T follicular helper cell (primary cell): ENCODE measurements at regions not wholly inside any gene's neighbourhood (a gene's known extent, or its start where the extent isn't known, plus 50 kb on each side); places are given as distances from the start of the nearest gene placed in this dataset.

ENCODE experiments used
- DNase-seq: peaks from one replicate; pipeline ENCODE4 v3.0.0-alpha.2; 2020; ENCODE audit warnings: low read depth

DNA sequence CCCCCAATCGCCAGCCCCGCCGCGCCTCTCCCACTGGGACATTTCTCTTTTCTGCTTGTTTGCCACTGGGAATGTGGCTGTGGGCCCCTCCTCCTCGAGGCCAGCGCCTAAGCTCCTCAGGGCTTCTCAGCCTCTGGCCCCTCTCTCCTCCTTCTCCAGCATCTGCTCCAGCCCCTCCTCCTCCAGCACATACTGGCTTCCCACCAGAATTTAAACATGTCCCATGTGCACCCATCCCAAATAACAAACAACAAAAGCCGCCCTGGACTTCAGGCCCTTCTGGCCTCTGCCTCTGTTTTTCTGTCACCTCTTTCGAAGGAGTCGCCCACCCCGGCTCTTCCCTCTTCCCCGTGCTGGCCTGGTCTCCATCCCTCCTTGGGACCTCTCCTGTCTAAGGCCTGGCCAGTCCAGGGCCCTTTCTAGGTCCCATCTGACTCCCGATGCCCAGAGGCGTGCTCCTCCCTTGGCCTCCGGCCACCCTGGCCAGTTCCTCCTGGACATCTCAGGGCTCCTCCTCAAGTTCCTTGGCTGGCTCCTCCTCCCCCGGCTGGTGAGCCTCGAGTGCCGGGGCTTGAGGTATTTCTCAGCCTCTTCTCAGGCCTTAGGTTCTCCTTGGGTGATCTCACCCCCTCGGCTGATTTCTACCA is 94.6 kb upstream of the SLC6A6 start:
- no peak for DNase-seq

DNA sequence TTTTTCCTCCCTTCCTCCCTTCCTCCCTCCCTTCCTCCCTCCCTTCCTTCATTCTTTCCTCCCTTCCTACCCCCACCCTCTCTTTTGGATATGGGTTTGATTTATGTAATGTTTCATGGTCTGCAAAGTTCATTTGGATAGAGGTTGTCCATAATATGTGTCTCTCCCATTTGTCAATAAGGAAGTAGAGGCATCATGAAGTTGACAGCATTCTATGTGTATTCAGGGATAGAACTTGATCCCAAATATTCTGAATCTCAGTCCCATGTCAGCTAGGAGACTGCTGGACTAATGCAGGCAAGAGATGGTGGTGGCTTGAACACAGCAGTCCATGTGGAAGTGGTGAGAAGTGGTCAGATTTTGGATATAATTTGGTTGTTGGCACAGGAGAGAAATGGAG is 90.7 kb upstream of the SLC6A6 start:
- DNase-seq, result no peak

DNA sequence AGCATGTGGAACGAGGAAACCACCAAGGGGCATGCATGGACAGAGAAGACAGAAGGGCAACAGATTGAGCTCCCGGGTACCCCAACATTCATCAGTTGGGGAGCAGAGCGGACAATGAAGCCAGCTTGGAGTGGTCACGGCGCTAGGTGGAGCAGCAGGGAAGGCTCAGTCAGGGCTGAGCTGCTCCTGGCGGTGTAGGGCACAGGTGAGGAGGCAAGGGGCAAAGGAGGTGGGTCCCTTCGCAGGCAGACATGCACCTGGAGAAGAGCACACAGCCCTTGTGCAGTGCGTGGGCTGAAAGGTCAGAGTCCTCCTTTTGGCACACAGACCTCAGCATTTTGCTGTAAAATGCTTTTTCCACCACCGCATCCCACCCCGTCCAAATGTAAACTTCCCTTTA is 90.0 kb upstream of the SLC6A6 start:
- DNase-seq, result no peak

DNA sequence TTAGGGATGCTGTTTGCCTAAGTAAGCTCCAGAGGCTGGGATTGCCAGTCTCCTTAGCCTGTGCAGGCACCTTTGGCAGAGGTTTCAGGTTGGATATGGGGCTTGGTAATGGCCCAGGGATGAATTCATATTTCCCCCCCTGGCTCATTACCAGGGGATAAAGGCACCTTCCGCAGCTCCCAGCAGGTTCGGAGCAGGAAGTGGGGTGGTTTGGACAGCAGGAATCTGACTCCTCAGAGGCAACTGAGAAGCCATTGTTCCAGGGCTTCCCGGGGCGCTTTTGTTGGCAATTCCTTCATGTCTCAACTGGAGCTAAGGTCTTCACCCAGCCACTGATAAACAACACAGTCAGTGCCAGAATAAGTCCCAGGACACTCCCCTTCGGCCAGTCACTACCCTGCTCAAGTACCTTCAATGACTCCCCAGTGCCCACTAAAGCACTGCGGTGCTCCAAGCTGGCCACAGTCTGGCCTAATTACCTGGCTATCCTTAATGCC is 85.3 kb upstream of the SLC6A6 start:
- DNase-seq, result no peak

DNA sequence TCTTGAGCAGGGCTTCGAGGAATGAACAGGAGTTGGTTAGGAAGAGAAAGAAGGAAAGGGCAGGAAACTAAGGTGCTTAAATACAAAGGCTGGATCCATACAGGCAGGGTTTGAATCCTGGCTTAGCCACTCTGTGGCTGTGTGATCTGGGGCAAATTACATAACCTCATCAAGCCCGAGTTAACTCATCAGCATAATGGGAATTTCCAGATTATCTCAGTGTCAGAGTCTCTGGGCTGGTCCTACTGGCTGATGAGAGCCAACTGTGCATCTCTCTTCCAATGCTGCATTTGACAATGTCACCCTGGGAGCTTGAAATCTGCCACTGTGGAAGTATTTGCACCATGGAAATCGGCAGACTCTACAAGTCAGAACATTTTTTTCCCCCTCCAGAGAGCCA is 83.8 kb upstream of the SLC6A6 start:
- no peak for DNase-seq

DNA sequence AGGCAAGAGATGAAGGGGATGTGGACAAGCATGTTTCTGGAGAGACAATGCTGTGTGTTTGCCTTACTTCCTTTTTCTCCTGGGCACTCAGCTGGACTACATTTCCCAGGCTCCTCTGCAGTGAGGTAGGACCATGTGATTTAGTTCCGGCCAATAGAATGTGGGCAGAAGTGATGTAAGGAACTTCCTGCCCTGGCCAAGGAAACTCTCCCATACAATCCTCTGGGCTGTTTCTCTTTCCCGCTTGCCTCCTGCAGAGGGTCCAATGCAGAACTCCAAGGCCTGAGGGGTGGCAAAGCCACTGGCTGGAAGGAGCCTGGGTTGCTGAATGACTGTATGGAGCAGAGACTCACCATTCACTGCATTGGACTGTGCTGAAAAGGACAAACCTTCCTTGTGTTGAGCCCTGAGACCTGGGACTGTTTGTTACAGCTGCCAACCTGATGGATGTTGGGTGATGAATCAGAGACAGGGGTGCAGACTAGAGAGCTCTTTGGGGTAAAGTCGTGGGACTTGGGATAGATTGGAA is 82.7 kb upstream of the SLC6A6 start:
- DNase-seq, result no peak

DNA sequence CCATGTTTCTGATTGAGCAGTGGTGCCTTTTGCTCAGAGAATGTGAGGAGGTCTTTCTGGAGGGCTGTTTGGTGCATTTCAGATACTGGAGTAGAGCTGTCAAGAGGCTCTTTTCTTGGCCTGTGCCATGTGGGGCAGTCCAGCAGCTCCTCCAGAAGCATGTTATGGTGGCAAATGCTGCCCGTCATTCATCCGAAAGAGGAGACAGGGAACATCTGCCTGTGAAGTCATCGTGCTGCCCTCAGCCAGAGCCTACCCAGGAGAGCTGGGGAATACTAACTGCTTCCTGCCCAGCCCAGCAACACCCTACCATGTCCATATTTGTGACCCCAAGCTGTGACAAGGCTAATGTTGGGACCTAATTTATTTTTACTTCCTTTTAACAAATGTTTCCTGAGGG is 82.2 kb upstream of the SLC6A6 start:
- DNase-seq, result no peak

DNA sequence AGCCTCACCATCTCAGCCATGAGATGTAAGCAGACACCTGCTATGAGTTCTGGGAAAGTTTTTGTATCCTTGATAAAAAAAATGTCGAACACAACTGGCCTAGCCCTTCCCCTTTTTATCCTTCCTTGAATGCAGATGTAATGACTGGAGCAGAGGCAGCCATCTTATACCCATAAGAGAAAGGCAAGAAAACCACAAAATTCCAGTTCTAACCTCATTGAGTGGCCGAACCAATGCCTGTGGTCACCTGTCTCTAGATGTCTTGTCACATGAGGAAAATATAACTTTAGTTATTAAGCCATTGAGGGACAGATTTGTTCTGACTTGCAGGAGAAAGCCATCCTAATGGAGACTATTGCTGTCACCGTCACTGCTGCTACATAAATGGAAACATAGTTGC is 80.4 kb upstream of the SLC6A6 start:
- no peak for DNase-seq

DNA sequence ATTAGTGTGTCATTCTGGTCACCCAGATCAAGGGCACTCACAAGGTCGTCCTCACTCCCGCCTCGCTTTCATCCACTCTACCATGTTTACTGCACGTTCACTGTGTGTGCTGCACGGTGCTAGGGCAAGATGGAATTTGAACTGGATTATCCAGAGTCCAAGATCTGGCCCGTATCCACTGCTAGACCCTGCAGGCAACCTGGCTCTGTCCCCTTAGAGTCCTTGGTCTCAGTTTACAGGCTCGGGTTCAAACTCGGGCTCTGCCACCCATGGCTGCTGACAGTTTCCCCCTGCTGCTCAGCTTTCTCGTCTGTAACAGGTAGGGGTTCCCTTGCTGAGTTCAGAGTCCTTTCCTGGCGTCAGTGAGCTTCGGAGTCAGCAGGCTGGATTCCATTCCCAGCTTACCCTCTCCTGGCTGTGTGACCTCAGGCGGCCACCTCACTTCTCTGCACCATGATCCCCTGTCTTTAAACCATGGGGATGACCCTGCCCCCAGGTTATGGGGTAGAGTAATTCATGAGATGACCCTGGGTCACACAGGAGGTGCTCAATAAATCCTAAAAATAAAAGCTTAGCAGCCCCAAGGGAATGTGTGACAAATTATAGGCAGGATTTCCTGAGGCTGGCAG is 79.6 kb upstream of the SLC6A6 start:
- no peak for DNase-seq

DNA sequence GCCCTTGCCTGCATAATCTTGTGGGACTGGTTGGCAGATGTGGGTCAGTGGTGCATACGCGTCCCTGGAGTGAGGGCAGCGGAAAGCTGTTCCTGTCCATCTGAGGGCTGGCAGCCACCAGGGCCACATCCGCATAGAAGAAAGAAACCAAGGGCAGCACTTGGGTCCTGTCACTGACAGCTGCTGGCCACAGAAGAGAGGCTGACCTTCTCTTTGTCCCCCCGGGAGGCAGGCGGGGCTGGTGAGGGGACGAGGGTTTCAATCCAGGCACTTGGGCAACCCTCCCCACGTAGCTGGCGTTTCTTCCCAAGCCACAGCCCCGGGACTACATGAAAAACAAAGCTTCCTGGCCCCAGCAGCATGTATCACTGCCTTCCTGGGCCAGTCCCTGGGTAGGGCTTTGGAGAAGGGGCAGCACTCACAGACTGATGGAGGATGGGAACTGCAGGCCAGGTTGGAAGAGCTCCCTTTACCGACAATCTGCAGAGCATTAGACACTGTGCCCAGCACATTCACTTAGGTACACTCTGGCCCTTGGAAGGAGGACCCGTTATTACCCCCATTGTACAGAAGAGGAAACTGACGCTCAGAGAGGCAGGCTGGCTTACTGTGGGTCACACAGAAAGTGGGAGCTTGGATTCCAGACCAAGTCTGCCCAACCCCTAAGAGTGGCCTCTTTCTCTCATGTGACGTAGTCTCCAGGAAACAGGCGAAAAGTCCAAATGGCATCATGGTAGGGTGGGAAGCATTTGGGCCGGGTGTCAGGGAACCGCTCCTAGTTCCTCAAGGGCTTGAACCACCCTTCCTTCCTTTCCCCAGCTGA is 78.8 kb upstream of the SLC6A6 start:
- no peak for DNase-seq

DNA sequence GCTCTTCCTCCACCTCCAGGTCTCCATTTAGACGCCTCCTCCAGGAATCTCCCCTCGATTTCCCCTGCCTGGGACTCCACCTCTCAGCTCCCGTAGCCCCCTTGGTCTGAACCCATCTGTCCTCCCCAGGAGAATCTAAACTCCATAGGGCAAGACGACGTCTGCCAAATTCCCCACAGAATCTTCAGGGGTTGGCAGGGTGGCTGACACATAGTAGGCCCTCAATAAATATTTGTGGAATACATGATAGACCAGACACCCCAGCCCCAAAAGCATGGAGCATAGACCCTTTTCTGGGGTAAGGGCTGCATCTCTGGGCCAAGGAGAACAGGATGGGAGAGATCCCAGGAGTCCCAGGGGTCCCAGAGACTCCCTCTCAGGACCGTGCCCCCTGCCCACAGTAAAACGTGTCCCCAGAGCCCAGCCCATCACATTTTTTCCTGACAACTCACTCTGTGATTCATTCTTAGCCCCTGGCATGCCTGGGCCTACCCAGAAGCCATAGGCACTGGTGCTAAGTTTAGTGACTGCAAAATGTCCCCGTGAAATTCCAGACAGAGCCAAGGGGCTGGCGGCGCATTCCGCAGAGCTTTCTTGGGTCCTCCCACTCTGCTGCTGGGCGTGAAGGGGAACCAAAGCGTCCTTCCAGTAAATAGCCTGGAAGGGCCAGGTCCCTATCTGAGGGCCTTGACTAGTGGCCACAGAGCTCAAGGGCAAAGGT is 78.0 kb upstream of the SLC6A6 start:
- no peak for DNase-seq

DNA sequence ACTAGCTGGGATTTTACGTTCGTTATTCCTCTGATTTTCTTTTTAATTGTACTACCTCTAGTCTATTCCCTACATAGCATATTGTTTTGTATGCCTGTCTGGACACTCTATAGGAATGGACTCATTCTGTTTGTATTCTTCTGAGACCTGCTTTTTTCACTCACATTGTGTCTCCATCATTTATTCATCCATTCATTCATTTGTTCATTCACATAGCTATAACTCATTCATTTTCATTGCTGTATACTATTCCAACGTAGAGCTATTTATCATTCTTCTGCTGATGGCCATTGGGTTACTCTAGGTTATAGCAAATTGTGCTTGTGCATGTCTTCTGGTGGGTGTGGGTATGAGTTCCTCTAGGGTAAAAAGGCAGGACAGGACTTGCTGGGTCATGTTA is 74.0 kb upstream of the SLC6A6 start:
- DNase-seq, result no peak

DNA sequence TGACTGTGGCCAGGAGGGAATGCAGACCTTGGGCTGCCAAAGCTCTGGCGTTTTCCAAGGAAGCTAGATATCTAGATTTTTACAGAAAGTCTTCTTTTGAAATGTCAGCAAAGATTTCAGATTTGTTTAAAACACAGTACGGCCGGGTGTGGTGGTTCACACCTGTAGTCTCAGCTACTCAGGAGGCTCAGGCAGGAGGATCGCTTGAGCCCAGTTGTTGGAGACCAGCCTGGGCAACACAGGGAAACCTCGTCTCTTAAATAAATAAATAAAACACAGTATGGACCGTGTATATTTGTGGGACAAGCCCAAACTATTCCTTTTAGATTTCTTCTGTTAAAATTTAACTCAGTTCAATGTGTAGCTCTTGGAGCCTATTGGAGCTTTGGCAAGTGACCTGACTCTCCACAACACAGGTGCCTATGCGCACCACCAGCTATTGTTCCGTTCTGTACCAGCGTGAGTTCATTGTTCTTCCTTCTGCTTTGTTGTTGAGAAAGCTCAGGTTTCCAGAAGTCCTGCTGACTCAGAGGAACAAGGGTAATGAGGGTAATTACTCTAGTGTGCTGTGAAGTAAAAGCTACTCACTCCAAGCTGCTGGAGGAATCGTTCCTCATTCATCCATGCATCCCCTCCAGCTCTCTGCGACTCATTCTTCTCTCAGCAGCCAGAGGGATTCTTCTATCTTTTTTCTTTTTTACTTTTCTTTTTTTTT is 73.1 kb upstream of the SLC6A6 start:
- no peak for DNase-seq

DNA sequence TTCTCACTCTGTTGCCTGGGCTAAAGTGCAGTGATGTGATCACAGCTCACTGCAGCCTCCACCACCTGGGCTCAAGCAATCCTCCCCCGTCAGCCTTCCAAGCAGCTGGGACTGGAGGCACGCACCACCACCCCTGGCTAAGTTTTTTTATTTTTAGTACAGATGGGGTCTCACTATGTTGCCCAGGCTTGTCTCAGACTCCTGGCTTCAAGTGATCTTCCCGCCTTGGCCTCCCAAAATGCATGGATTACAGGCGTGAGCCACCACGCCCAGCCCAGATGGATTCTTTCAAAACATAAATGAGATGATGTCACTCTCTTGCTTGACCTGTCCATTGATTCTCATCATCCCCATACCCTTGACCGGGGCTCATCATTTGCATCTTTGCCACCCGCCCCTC is 72.6 kb upstream of the SLC6A6 start:
- DNase-seq, result no peak

DNA sequence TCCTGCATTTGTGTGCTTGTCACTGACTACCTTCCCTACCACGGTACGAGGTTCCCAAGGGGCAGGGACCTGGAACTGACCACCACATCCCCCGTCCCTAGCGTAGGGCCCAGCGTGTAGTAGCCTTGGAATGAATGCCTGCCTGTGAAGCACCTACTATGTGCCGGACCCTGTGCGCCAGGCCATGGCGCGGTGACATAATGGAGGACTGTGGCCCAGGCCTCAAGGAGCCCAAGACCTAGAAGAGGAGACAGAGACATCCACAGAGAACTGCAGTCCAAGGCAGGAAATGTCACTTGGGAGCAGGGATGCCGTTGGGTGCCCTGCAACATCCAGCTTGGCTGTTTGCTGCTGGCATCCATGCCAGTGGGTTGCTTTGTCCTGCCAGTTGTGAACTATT is 71.9 kb upstream of the SLC6A6 start:
- DNase-seq, result no peak

DNA sequence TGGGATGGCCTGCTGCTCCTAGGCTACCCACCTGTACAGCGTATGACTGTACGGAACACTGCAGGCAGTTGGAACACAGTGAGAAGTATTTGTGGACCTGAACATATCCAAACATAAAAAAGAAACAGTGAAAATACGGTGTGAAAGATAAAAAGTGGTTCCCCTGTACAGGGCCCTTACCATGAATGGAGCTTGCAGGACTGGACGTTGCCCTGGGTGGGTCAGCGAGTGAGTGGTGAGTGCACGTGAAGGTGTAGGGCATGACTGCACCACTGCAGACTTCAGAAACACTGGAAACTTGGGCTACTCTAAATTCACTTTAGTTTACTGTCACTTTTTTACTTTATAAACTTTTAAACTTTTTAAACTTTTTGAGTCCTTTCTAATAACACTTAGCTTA is 71.2 kb upstream of the SLC6A6 start:
- DNase-seq, result no peak

DNA sequence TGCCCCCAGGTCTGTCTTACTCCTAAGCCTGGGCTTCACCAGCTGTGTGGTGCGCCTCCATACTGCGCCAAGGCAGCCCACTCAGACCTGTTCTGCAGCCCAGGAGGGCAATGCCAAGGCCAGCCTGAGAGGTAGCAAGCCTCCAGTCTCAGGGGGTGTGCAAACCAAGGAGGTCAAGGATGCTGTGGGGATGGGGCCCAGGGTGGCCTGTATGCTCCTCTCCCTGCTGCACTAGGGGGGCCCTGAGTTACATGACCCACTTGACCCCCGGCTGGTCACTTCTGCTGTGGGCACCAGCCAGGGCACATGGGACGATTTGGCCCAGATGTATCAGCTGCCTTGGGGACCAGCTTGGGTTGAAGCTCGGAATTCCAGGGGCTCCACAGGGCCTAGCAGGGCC is 70.0 kb upstream of the SLC6A6 start:
- no peak for DNase-seq

DNA sequence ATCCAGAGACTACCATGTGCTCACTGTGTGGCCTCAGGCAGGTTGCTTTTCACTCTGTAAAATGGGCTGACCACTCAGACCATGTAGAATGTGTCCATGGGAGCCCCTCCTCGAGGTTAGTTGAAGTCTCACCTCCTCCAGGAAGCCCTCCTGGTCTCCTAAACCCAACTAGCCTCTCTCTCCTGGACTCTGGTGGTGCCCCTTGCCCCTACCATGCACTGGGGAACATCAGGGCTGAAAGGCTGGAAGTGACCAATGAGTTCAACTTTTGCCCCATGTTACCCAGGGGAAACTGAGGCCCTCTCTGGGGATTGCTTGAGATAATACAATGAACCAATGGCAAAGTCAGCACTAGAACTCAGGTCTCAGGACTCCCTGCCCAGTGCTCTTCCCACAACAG is 69.2 kb upstream of the SLC6A6 start:
- no peak for DNase-seq

DNA sequence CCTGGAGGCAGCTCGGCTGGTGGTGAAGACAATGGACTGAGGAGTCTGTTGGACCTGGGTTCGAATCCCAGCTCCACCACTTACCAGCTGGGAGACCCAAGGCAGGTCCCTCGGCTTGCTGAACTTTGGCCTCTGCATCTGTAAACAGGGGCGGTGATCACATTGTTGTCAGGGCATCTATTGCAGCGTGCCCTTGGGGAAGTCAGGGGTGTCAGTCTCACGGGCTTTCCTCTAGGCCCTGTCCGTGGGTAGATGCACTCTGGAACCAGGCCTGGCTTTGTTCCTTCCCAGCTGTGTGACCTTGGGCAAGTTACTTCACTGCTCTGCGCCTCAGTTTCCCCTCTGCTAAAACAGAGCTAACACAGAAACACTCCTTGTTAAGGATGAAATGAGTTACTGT is 68.8 kb upstream of the SLC6A6 start:
- DNase-seq, result no peak

DNA sequence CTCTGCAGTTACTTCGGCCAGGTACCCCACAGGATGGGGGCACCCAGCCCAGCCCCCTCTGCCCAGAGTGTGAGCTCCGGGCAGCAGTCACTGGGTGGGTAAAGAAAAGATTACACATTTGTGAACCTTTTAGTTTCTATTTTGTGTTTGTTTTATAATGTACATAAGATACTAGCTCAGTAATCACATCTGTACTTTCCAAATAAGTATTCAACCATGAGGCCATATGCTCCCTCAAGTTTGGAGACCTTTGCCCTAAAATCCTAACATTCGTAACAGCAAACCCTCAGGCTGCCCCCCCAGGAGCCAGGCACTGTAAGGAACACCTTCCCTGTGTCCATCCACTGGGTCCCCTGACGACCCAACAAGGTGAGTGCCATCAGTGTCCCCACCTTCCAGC is 68.3 kb upstream of the SLC6A6 start:
- DNase-seq, result no peak

DNA sequence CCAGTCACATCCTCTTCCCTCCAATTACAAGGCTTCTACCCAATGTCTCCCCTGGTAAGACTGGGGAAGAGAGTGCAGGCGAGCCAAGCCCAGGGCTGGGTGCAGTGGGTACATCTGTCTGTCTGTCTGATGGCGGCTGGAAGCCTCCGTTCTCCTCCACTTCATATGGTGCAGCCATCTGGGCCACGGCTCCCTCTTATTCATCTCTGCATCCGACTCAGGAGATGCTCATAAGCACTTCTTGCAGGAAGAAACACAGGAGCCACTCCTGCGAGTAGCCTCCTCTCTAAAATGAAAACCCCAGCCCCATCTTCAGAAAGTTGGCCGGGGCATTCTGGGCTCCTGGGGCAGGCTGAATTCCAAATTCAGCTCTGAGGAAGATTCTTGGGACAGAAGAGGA is 67.5 kb upstream of the SLC6A6 start:
- no peak for DNase-seq
